ENCODE measurements at regions not wholly inside any gene's neighbourhood (a gene's known extent, or its start where the extent isn't known, plus 50 kb on each side); places are given as distances from the start of the nearest gene placed in this dataset.
"Not testable (repeated sequence)": the region's sequence is repeated elsewhere in the genome, so short reads cannot be mapped to it uniquely, and the experiment has no call there.

DNA sequence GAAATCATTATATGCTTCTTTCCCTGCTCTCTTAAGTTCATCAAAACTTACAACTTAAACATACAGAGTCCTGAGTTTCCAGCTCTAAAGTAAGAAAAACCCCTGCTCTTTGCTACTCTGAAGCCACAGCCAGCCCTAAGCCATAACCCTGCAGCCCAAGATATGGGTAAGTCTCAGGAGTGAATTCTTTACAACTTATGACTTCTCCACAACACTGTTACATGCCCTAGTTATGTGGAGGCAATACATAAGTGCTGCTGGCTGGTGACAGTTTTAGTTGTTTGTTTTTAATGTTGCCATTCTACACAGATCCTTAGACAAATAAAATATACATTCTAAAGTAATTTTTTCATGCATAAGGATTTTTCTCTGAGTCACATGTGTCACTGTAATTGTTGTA is 100.2 kb downstream of the FBXO8 start:
- DNase-seq (ENCODE audit: insufficient read length, low spot score) (no peak), FAIRE-seq (no peak)
- no peak for TF ChIP-seq POLR2A (IDR thresholded peaks at IDR 0.05; ENCODE audit: low read depth, low read length)

DNA sequence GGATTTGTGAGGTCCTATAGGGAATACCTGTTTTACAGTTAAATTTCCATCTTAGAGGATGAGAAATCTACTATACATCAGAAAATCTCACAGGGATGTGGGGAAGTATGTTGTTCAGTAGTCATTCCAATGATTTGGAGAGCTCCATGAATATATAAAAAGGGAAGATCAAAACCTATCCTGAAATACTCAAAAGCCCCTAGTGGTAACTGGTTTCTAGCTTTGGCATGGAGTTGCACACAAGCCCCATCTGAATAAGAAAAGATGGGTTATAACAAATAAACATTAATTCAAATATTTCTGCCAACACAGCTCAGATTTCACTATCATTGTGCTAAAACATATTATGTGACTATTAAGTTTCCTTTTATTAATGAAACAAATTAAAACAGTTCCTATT is 101.6 kb downstream of the FBXO8 start:
- TF ChIP-seq POLR2A (IDR thresholded peaks at IDR 0.05; ENCODE audit: low read depth, low read length) = no peak
- no peak for DNase-seq (ENCODE audit: insufficient read length, low spot score)
- FAIRE-seq = no peak

DNA sequence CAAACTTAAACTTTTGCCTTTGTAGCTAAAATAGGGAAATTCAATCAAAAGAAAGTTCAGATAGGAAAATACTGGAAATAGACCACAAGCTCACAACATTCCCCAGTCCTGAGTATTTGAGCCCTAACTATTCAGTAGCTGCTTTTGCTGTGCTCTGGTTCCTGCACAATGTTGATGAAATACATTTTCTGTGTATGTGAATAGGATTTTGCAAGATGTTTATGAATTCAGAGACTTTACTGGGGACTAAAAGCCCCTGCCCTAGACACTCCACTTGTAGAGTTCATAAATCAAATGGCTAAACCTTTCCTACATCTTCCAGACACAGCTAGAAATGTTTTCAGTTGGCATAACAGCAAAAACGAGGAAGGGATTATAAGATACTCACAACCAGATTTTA is 105.9 kb downstream of the FBXO8 start:
- FAIRE-seq (no peak), DNase-seq (ENCODE audit: insufficient read length, low spot score) (no peak)
- no peak for TF ChIP-seq POLR2A (IDR thresholded peaks at IDR 0.05; ENCODE audit: low read depth, low read length)

DNA sequence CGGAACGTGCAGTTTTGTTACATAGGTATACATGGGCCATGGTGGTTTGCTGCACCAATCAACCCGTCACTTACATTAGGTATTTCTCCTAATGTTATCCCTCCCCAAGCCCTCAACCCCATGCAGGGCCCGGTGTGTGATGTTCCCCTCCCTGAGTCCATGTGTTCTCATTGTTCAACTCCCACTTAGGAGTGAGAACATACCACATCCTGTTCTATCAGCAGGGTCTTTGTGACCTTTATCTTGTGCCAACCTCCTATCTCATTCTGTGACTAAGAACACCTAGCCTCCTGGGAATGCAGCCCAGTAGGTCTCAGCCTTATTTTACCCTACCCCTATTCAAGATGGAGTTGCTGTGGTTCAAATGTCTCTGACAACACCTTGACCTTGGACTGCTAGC is 107.6 kb downstream of the FBXO8 start:
- FAIRE-seq; DNase-seq (ENCODE audit: insufficient read length, low spot score): not testable (repeated sequence)

DNA sequence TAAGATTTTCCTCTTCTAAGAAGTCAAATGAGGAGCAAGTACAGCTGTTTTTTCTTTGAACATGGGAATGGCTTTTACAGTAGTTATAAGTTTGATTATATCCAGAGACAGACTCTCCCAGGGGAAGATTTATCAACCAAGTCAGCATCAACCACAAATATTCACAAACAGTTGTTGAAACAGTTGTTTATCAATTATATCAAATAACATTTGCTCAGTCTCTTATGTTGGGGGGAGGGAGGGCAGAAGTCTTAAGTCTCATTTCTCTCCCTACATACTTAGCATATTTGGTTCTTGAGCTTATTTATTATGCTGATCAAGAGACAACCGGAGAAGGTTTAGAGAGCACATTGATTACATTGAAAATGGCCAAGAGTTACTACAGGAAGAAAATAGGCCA is 110.1 kb downstream of the FBXO8 start:
- FAIRE-seq (no peak), DNase-seq (ENCODE audit: insufficient read length, low spot score) (no peak)
- no peak for TF ChIP-seq POLR2A (IDR thresholded peaks at IDR 0.05; ENCODE audit: low read depth, low read length)

DNA sequence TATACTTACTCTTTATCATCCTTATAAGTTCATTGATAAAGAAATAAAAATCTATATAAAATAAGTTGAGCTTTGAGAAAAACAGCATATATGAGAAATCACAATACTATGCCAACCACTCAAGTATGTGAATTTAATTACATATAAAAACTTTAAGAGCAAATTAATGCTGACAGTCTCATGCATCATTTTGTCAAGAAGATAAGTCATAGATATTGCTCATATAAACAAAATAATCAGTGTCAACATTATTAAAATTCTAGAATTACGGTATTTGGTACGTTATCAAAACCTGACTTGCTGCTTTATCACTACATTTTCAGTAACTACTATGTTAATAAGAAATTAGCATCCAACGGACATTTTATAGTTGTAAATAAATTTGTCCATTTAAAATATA is 111.2 kb downstream of the FBXO8 start:
- TF ChIP-seq POLR2A (IDR thresholded peaks at IDR 0.05; ENCODE audit: low read depth, low read length) = no peak
- DNase-seq (ENCODE audit: insufficient read length, low spot score) (no peak), FAIRE-seq (no peak)

DNA sequence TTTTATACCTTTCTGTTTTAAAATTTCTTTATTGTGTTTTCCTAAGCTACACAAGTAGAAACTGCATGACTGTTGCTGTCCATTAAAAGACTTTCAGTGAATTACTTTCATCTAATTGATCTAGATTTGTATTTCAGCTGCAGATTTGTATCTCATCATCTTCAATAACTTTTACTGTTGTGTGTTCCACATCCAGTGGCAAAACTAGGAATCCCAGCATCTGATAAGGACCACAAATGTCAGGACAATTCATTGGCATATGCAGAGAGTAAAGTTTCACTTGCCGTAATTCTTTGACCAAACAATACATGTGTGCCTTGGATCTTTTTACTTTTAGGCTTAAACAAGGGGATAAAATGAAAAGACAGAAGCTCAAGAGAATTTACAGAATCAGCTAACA is 112.6 kb downstream of the FBXO8 start:
- FAIRE-seq (no peak), DNase-seq (ENCODE audit: insufficient read length, low spot score) (no peak)
- TF ChIP-seq POLR2A (IDR thresholded peaks at IDR 0.05; ENCODE audit: low read depth, low read length) = no peak

DNA sequence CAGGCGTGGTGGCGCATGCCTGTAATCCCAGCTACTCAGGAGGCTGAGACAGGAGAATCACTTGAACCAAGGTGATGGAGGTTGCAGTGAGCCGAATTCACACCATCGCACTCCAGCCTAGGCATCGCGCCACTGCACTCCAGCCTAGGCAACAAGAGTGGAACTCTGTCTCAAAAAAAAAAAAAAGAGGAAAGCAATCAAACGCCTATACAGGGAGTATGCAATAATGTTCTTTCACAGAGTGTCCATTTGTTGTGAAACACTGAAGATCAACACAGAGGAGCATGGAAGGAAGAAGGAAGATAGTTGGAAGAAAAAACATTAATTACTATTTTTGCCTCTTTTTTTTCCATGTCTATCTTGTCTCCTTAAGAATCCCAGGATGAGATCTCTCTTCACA is 113.4 kb downstream of the FBXO8 start:
- no peak for TF ChIP-seq POLR2A (IDR thresholded peaks at IDR 0.05; ENCODE audit: low read depth, low read length)
- DNase-seq (ENCODE audit: insufficient read length, low spot score) (no peak), FAIRE-seq (no peak)

DNA sequence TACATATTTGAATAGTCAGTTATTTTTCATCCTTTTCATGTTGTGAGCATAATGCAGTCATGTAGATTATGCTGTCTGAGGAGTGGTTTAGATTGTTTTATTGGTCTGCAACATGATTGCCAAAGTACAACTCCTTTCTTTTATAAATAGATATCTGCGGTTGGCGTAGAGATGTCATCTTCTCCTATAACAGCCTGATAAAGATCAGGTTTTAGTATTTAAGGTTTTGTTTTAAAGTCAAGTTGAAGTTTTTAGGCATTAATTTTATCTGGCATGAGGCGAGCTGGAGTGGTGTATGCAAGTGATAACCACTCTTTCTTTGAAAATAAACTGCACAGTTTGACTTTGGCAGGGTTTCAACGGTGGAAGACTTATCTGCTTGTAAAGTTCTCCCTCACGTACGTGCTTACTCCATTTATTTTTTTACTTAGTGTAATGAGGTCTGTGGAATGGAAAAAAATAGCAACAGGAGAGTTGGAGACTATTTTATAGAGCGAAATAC is 126.3 kb downstream of the FBXO8 start:
- DNase-seq (ENCODE audit: insufficient read length, low spot score) (no peak), FAIRE-seq (no peak)
- no peak for TF ChIP-seq POLR2A (IDR thresholded peaks at IDR 0.05; ENCODE audit: low read depth, low read length)

DNA sequence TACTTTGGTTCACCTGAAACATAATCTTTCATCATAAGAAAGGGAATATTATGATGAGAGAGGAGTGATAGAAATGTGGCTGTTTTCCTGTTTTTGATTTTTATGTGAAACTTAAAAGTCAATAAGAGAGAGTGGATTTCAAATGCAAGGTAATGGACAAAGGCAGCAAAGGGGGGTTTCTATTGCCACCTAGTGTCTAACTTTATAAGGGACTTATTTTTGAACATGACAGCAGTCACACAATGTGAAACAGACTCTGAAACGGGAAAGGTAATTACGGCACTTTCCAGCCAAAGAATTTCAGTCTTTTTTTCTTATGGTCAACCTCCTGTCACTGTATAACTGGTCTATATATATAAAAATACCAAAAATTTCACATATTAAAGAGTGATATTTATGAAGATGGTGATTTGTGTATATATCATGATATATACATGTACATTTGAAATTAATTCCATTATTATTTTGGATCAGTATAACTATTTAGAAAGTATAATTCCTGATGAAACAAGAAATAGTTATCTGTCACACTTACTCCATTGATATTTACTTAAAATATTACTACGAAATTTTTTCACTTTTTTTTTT is 127.1 kb downstream of the FBXO8 start:
- FAIRE-seq (peak; percentile 67), DNase-seq (ENCODE audit: insufficient read length, low spot score) (no peak)
- TF ChIP-seq POLR2A (IDR thresholded peaks at IDR 0.05; ENCODE audit: low read depth, low read length) = no peak

DNA sequence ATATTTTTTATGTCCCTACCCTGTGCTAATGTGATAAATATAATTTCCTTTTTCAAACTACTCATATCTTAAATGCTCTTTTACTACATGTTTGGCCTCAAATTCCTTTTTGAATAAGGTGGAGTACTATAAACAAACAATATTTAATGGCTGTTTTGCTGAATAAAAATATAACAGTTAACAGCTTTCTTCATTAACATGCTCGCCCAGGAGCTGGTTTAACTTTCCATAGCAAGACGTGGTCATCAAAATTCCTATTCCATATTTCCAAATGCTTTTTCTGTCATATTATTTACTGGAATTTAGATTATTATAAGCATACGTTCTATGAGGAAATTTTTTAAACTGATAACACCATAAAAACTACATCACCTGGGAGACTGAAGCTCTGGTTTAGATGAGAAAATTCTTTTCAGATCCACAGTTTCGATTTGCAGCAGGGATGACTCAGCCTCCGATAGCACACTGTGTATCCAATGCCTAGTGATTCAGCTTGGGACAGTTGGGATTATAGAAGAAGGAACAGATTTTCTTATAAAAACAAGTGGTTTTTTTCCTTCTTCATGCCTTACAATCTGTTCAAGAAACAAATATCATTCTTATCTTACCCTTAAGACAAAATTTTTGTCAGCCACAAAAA is 129.1 kb downstream of the FBXO8 start:
- DNase-seq (ENCODE audit: insufficient read length, low spot score) (peak; percentile 5), FAIRE-seq (no peak)
- no peak for TF ChIP-seq POLR2A (IDR thresholded peaks at IDR 0.05; ENCODE audit: low read depth, low read length)

DNA sequence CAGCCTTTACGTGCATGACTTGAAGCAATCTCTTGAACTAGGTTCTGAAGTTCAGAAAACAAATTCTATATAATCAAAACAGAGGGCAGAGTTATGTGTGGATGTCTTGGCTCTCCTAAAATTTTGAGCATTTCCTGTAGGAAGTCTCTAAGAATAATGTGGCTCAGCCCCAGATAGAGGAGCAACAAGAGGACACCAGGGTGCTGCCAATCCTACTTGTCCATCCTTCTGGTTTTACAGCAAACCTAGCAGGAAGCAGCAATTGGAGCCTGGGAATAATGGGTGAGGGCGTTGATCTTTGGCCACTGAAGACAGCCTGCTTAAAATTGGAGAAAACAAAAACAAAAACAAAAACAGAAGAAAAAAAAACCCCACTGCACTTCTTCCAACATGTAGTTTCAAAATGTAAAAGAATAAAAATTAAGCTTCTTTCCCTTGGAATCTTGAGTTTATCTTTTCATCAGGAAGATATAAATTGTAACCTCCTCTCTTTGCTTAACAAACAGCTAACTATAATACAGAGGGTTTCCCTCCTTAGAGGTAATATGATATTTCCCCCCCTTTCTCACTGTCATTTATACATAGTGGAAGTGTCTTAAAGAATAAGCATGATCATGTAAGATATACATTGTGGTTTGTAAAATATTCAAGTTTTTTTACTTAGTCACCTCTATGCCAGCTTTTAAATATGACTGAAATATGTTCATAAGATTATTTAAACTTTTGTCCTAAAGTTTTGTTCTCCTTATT is 130.6 kb downstream of the FBXO8 start:
- no peak for TF ChIP-seq POLR2A (IDR thresholded peaks at IDR 0.05; ENCODE audit: low read depth, low read length)
- DNase-seq (ENCODE audit: insufficient read length, low spot score) = no peak
- FAIRE-seq = no peak

DNA sequence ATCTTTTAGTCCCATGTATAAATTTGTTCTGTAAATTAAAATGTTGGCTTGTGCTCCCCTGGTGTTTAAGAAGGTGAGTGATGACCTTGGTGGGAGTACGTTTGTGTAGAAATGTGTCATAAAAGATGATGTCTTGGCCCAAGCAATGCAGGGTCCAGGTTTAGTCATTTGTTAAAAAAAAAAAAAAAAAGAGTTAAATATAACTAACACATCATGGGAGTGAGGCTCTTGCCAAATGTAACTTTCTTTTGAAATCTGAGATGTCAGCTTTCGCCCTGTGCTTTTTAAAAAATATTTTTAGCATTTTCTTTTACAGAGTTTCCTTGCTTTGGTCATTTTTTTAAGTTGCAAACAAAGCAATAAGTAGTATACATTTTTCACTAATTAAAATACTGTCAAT is 135.6 kb downstream of the FBXO8 start:
- DNase-seq (ENCODE audit: insufficient read length, low spot score) = no peak
- FAIRE-seq = no peak
- no peak for TF ChIP-seq POLR2A (IDR thresholded peaks at IDR 0.05; ENCODE audit: low read depth, low read length)

DNA sequence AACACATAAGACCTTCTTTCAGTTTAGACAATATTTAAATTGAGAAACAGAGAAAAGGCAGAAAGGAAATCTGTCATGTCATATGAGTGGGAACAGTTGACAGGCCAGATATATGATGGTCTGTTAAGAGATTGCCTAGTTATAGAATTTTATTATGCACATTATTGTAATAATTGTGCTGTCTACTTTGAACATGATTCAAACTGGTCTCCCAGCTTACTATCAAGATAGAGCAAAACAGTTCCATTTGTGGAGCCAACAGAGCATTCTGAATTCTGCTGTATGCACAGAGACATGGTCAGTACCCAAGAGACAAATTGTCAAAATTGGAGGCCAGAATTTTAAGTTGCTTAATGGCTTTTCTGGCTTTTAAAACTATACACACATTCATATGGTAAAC is 139.4 kb downstream of the FBXO8 start:
- TF ChIP-seq POLR2A (IDR thresholded peaks at IDR 0.05; ENCODE audit: low read depth, low read length) = no peak
- no peak for DNase-seq (ENCODE audit: insufficient read length, low spot score)
- FAIRE-seq = no peak

DNA sequence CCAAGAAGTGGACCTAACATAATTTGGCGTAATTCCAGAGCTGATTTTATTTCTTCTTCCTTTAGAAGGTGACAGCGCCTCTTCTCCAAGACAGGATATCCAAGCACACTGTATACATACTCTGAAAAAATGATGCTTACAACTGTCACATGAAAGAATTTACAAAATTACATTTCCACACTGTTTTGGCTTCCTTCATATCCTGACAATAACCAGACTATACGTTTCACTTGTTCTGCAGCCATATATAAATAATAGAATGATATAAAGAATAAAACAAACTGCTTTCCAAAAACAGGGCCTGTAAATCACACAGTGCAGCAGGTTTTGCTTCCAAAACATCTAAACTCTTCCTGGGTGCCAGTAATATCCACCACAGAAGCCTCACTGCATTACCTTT is 141.6 kb downstream of the FBXO8 start:
- FAIRE-seq (no peak), DNase-seq (ENCODE audit: insufficient read length, low spot score) (no peak)
- no peak for TF ChIP-seq POLR2A (IDR thresholded peaks at IDR 0.05; ENCODE audit: low read depth, low read length)
